Upper lobe of right lung (tissue), 1 donor: ENCODE measurements at regions not wholly inside any gene's neighbourhood (a gene's known extent, or its start where the extent isn't known, plus 50 kb on each side); places are given as distances from the start of the nearest gene placed in this dataset.

Experiments
- ATAC-seq: fragments of 200-7000 bp; cut with Tn5 transposase; one replicate; pipeline ENCODE4 v1.9.1; 2020; ENCODE audit warnings: mild to moderate bottlenecking, moderate library complexity
- DNase-seq: peaks from one replicate; pipeline ENCODE4 v3.0.0-alpha.2; 2020
- H3K27ac ChIP-seq: fragments of 200-600 bp; one replicate; pipeline ENCODE4 v1.8.0; 2022
- H3K27me3 ChIP-seq: fragments of 200-600 bp; one replicate; pipeline ENCODE4 v1.8.0; 2022; ENCODE audit warnings: mild to moderate bottlenecking
- H3K36me3 ChIP-seq: fragments of 200-600 bp; one replicate; pipeline ENCODE4 v1.8.0; 2022
- H3K4me1 ChIP-seq: fragments of 200-600 bp; one replicate; pipeline ENCODE4 v1.8.0; 2022
- H3K4me3 ChIP-seq: fragments of 200-600 bp; one replicate; pipeline ENCODE4 v1.8.0; 2022; ENCODE audit warnings: mild to moderate bottlenecking
- H3K9me3 ChIP-seq: fragments of 200-600 bp; one replicate; pipeline ENCODE4 v1.8.0; 2022
- intact Hi-C: fragments of 100-400 bp; cut with DNase I; formaldehyde crosslinking; loops from one replicate; pipeline ENCODE4 v1.11.0; 2022
- TF ChIP-seq, protein P1 (sequence below): fragments of 200-600 bp; IDR thresholded peaks from one replicate; pipeline ENCODE4 v1.8.0; 2022; ENCODE audit warnings: antibody characterized with exemption
- donor health status: DM: no; HTN: yes; CAD: no; lungs with severe emphysema.

DNA sequence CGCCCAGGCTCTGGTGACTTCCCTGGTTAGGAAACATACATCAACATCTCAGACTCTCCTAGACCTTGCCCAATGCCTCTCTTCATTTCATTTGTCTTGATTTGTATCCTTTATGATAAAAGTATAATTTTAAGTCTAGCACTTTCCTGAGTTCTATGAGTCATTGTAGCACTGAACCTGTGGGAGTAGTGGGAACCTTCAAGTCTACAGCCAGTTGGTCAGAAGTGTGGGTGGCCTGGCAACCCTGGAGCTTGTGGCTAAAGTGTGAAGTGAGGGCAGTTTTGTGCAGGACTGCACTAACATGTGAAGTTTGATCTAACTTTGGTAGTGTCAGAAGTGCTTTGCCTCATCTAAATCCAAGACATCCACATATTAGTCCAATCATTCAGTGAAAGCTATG is 259.3 kb upstream of the IGFBP7 start:
- Histone ChIP-seq H3K36me3 (no peaks in the 10 kb centered on the region), H3K4me1 (no peaks in the 10 kb centered on the region), H3K27me3 (no peaks in the 10 kb centered on the region), H3K4me3 (no peak overlapping the region), H3K27ac (no peak overlapping the region), H3K9me3 (no peaks in the 10 kb centered on the region)
- DNase-seq (no peak), ATAC-seq (no peak)
- TF ChIP-seq, protein P1, sequence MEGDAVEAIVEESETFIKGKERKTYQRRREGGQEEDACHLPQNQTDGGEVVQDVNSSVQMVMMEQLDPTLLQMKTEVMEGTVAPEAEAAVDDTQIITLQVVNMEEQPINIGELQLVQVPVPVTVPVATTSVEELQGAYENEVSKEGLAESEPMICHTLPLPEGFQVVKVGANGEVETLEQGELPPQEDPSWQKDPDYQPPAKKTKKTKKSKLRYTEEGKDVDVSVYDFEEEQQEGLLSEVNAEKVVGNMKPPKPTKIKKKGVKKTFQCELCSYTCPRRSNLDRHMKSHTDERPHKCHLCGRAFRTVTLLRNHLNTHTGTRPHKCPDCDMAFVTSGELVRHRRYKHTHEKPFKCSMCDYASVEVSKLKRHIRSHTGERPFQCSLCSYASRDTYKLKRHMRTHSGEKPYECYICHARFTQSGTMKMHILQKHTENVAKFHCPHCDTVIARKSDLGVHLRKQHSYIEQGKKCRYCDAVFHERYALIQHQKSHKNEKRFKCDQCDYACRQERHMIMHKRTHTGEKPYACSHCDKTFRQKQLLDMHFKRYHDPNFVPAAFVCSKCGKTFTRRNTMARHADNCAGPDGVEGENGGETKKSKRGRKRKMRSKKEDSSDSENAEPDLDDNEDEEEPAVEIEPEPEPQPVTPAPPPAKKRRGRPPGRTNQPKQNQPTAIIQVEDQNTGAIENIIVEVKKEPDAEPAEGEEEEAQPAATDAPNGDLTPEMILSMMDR, result no peak
- intact Hi-C loops, result no loop called here

DNA sequence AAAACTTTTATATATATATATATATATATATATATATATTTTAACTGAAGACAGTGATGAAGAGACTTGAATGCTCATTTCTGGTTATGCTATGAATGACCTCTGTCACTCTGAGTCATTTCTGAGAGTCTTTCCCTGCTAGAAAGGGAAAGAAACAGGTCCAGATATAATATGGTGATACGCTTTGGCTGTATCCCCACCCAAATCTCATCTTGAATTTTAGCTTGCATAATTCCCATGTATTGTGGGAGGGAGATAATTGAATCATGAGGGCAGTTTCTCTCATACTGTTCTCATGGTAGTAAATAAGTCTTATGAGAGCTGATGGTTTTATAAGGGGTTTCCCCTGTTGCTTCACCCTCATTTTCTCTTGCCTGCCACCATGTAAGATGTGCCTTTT is 254.1 kb upstream of the IGFBP7 start:
- no peak for DNase-seq
- Histone ChIP-seq H3K27ac (no peak overlapping the region), H3K9me3 (no peaks in the 10 kb centered on the region), H3K4me3 (no peak overlapping the region), H3K4me1 (no peaks in the 10 kb centered on the region), H3K27me3 (no peaks in the 10 kb centered on the region), H3K36me3 (no peaks in the 10 kb centered on the region)
- ATAC-seq, result no peak
- TF ChIP-seq, protein P1, result no peak
- intact Hi-C loops, result no loop called here

DNA sequence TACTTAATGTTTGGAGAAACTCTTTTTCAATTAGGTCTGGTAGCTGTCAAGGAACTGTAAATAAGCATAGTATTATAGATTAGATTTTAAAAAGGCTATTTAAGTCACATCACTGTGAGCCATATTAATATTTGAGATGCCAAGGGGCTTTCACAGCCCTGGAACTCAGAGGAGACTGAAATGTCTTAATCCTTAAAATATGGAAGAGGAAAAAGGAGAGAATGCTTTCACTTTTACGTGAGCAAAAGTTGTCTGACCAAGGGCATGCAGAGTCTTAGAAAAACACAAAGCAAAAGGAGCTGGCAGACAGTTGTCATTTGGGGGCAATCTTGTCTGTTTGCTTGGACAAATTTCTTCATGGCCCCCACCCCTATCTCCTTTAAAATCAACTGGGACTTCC is 253.2 kb upstream of the IGFBP7 start:
- TF ChIP-seq, protein P1, result no peak
- Histone ChIP-seq H3K4me3 (no peak overlapping the region), H3K9me3 (no peaks in the 10 kb centered on the region), H3K27ac (no peak overlapping the region), H3K27me3 (no peaks in the 10 kb centered on the region), H3K4me1 (no peaks in the 10 kb centered on the region), H3K36me3 (no peaks in the 10 kb centered on the region)
- DNase-seq, result no peak
- intact Hi-C loops, result no loop called here
- no peak for ATAC-seq

DNA sequence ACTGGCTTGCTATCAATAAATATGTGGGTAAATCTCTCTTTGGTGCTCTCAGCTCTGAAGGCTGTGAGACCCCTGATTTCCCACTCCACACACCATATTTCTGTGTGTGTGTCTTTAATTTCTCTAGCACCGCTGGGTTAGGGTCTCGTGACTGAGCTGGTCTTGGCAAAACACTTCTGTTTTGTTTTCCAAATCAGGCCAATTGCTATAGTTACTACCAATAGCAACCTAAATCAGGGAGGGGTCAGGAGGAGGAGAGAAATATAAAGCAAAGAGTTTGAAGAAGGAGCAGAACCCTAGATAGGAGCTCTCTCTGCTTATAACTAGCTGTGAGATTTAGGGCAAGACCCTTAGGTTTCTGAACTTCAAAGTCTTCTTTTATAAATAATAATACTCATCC is 250.5 kb upstream of the IGFBP7 start:
- ATAC-seq, result no peak
- TF ChIP-seq, protein P1, result no peak
- intact Hi-C loops, result no loop called here

DNA sequence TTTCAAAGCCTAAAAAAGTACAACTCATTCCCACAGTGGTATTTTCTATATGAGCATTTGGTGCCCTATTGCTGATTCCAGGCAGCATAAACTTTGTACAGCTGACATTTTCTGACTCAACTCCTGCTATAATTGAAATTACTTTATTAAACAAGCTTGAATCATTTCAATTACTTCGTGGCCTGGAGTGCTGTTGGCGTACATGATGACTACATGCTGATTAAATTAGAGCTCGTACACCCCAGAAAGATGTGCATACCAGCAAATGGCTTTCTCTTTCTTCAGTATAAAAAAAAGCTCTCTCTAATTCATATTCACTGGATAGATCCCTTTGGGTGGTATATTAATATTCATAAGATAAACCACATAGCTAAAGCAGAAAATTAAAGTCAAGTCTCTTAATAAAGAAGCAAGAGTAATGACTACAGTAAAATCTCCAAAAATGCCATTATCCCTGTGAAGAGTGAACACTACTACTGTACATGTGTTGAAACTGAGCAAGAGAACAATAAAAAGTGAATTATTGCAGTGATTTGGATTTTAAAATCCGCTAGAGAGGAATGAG is 245.0 kb upstream of the IGFBP7 start:
- DNase-seq, result no peak
- H3K27me3 ChIP-seq, result no peaks in the 10 kb centered on the region
- intact Hi-C loops, result no loop called here
- H3K4me1 ChIP-seq, result no peaks in the 10 kb centered on the region
- H3K36me3 ChIP-seq, result no peaks in the 10 kb centered on the region
- TF ChIP-seq, protein P1, result no peak
- no peak overlapping the region for H3K27ac ChIP-seq
- no peak for ATAC-seq
- no peaks in the 10 kb centered on the region for H3K9me3 ChIP-seq
- no peak overlapping the region for H3K4me3 ChIP-seq

More for the DNA sequence above, 250.5 kb upstream of the IGFBP7 start:
- no peaks in the 10 kb centered on the region for H3K27me3 ChIP-seq
- no peaks in the 10 kb centered on the region for H3K36me3 ChIP-seq
- no peaks in the 10 kb centered on the region for H3K9me3 ChIP-seq
- DNase-seq, result no peak
- H3K27ac ChIP-seq, result no peak overlapping the region
- H3K4me3 ChIP-seq, result no peak overlapping the region
- no peaks in the 10 kb centered on the region for H3K4me1 ChIP-seq

DNA sequence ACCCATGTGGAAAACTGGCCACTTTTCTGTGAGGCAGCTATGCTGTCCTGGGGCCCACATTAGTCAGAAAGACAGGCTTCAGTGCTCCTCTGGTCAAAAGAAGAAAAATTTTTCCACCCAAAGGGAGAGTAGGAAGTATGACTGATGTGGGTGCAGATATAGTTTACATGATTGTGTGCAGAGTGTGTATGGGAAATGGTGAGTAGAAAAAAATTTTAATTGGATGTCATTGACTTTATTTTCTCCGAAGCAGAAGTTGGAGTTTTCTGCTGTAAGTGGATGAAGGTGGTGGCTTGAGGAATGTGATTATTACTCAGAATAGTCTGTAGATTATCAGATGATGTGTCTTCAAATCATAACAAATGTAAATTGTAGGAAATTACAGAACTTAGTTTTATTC is 241.5 kb upstream of the IGFBP7 start:
- H3K9me3 ChIP-seq, result no peaks in the 10 kb centered on the region

More for the DNA sequence above, 241.5 kb upstream of the IGFBP7 start:
- TF ChIP-seq, protein P1, result no peak
- no peaks in the 10 kb centered on the region for H3K36me3 ChIP-seq
- no peak overlapping the region for H3K27ac ChIP-seq
- no peaks in the 10 kb centered on the region for H3K4me1 ChIP-seq
- DNase-seq (no peak), ATAC-seq (no peak)
- H3K4me3 ChIP-seq, result no peak overlapping the region
- no peaks in the 10 kb centered on the region for H3K27me3 ChIP-seq
- intact Hi-C loops, result no loop called here
